OCI-LY1 (cell line): ENCODE measurements at regions not wholly inside any gene's neighbourhood (a gene's known extent, or its start where the extent isn't known, plus 50 kb on each side); places are given as distances from the start of the nearest gene placed in this dataset.

Source experiments
- EZH2 ChIP-seq: fragments of 200-600 bp; sonication (generic), shearing (Covaris generic); IDR thresholded peaks from 2 replicates; pipeline ENCODE4 v1.8.0; 2017; ENCODE audit warnings: borderline replicate concordance, mixed run types, mild to moderate bottlenecking, antibody characterized with exemption, low read length, moderate library complexity, mixed read lengths
- TF ChIP-seq, protein P1 (sequence below): fragments of 200-600 bp; sonication (generic), shearing (Covaris generic); IDR thresholded peaks from 2 replicates; pipeline ENCODE4 v1.5.1; 2017; ENCODE audit warnings: mild to moderate bottlenecking, antibody characterized with exemption, low read length, moderate library complexity, mixed read lengths

DNA sequence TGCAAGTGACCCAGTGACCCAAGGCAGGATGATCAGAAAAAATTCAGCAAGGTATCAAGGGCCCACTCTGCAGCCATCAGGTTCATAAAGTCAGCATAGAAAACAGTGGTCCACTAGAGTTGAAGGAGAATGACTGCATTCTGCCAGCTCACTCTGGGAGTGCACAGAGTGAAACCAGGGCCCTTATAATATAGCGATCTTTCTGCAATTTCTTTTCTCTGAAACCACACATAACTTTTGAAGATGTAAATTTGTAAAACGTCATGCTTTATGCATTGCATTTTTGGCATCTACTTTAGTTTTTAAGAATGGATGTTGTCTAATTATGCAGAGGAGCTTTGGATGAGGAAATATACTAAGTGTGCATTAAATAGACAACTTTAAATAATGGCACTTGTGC, 225.0 kb upstream of the SMIM21 start:
- TF ChIP-seq, protein P1, sequence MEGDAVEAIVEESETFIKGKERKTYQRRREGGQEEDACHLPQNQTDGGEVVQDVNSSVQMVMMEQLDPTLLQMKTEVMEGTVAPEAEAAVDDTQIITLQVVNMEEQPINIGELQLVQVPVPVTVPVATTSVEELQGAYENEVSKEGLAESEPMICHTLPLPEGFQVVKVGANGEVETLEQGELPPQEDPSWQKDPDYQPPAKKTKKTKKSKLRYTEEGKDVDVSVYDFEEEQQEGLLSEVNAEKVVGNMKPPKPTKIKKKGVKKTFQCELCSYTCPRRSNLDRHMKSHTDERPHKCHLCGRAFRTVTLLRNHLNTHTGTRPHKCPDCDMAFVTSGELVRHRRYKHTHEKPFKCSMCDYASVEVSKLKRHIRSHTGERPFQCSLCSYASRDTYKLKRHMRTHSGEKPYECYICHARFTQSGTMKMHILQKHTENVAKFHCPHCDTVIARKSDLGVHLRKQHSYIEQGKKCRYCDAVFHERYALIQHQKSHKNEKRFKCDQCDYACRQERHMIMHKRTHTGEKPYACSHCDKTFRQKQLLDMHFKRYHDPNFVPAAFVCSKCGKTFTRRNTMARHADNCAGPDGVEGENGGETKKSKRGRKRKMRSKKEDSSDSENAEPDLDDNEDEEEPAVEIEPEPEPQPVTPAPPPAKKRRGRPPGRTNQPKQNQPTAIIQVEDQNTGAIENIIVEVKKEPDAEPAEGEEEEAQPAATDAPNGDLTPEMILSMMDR, result no peak
- no peak for TF ChIP-seq EZH2
